ENCODE measurements at regions not wholly inside any gene's neighbourhood (a gene's known extent, or its start where the extent isn't known, plus 50 kb on each side); places are given as distances from the start of the nearest gene placed in this dataset.

DNA sequence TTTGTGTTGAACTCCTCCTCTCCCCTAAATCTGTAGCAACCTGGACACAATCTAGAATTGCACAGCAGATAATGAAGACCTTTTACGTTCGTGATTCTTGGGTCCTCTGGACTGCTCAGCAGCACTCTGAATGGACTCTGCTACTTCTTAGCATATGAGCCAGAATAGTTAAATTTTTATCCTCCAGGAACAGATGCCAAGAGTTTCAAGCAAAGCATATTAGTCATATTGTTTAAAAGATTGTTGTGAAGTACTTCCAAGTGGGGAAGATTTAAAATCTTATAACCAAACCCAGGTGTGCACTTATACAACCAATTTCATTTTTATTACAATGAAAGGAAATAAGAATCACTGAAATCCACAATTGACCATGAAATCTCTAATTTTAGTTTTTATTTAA is 118.9 kb upstream of the EXOC2 start:
- H3K4me3 ChIP-seq, result no peak overlapping the region
- intact Hi-C loops (cut with micrococcal nuclease), result no loop called here
- no peaks in the 10 kb centered on the region for H3K36me3 ChIP-seq
- H3K27ac ChIP-seq (replicated peaks), result no peak overlapping the region
- H3K27me3 ChIP-seq (ENCODE audit: low read depth), result peaks cover 19% of the 10 kb centered on the region
- TF ChIP-seq, protein P1, sequence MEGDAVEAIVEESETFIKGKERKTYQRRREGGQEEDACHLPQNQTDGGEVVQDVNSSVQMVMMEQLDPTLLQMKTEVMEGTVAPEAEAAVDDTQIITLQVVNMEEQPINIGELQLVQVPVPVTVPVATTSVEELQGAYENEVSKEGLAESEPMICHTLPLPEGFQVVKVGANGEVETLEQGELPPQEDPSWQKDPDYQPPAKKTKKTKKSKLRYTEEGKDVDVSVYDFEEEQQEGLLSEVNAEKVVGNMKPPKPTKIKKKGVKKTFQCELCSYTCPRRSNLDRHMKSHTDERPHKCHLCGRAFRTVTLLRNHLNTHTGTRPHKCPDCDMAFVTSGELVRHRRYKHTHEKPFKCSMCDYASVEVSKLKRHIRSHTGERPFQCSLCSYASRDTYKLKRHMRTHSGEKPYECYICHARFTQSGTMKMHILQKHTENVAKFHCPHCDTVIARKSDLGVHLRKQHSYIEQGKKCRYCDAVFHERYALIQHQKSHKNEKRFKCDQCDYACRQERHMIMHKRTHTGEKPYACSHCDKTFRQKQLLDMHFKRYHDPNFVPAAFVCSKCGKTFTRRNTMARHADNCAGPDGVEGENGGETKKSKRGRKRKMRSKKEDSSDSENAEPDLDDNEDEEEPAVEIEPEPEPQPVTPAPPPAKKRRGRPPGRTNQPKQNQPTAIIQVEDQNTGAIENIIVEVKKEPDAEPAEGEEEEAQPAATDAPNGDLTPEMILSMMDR (IDR thresholded peaks at IDR 0.05; ENCODE audit: borderline replicate concordance), result no peak
- no peak for DNase-seq
- peaks cover 7% of the 10 kb centered on the region for H3K4me1 ChIP-seq
- H3K9me3 ChIP-seq (replicated peaks), result no peaks in the 10 kb centered on the region

DNA sequence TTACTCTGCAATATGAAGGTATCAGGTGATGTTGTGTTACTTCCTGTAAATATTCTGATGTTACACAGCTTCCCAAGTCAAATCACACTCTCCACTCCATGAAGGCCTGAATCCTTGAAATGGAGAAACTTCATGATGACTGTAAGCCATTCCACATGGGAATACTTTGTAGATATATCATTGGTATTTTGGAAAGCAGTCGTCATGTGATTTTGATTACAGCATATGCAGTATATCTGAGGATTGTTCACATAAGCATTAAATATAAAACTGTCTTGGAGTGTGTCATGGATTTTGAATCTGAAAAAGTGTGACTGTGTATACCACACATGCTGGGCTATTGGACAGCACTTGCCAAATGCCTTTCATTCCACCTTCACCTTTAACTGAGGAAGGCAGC is 118.3 kb upstream of the EXOC2 start:
- no peaks in the 10 kb centered on the region for H3K9me3 ChIP-seq (replicated peaks)
- DNase-seq, result no peak
- H3K27ac ChIP-seq (replicated peaks), result no peak overlapping the region
- TF ChIP-seq, protein P1 (IDR thresholded peaks at IDR 0.05; ENCODE audit: borderline replicate concordance), result no peak
- peaks cover 19% of the 10 kb centered on the region for H3K27me3 ChIP-seq (ENCODE audit: low read depth)
- no peaks in the 10 kb centered on the region for H3K36me3 ChIP-seq
- intact Hi-C loops (cut with micrococcal nuclease), result no loop called here
- peaks cover 7% of the 10 kb centered on the region for H3K4me1 ChIP-seq
- no peak overlapping the region for H3K4me3 ChIP-seq

DNA sequence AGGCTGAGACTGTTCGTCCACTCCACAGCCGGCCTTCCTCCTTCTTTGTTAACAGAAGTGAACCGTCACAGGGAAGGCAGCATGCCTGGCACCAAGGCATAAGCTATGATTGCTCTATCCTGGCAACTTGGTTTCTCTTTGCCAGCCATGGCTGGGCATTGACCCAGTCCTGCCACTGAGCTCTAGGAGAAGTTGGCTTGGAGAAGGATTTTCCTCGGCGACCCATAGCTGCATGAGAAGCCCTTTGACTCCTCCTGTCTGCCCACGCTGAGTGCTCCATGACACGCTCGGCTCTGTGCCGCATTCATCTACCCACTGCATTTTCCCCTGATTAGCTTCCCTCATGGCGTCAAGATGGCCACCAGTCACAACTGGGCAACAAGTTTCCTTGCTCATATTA is 111.8 kb upstream of the EXOC2 start:
- TF ChIP-seq, protein P1 (IDR thresholded peaks at IDR 0.05; ENCODE audit: borderline replicate concordance), result no peak
- intact Hi-C loops (cut with micrococcal nuclease), result no loop called here
- Histone ChIP-seq H3K27ac (replicated peaks) (no peak overlapping the region), H3K36me3 (no peaks in the 10 kb centered on the region), H3K27me3 (ENCODE audit: low read depth) (peaks cover 61% of the 10 kb centered on the region), H3K9me3 (replicated peaks) (no peaks in the 10 kb centered on the region), H3K4me3 (no peak overlapping the region), H3K4me1 (no peaks in the 10 kb centered on the region)
- DNase-seq, result no peak

DNA sequence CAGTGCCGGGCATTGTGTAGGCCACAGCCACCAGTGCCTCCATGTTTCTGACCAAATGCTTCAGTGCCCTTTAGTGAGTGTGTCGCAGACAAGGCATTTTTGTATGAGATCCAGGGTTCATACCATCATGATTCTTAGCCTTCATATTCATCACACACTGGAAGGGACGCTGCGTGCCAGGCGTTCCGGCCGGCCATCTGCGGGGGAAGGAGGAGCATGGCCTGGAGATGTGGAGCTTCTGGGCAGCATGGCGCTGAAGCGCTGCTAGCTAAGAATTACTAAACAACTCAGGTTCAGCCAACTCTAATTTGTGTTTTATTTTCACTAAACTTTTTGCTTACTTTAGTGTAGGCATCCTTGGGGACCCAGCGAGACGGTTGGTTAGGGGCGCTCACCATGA is 111.4 kb upstream of the EXOC2 start:
- peaks cover 63% of the 10 kb centered on the region for H3K27me3 ChIP-seq (ENCODE audit: low read depth)
- H3K27ac ChIP-seq (replicated peaks), result no peak overlapping the region
- H3K36me3 ChIP-seq, result no peaks in the 10 kb centered on the region
- H3K9me3 ChIP-seq (replicated peaks), result no peaks in the 10 kb centered on the region
- TF ChIP-seq, protein P1 (IDR thresholded peaks at IDR 0.05; ENCODE audit: borderline replicate concordance), result no peak
- H3K4me3 ChIP-seq, result no peak overlapping the region
- DNase-seq, result no peak
- intact Hi-C loops (cut with micrococcal nuclease), result no loop called here
- H3K4me1 ChIP-seq, result no peaks in the 10 kb centered on the region

DNA sequence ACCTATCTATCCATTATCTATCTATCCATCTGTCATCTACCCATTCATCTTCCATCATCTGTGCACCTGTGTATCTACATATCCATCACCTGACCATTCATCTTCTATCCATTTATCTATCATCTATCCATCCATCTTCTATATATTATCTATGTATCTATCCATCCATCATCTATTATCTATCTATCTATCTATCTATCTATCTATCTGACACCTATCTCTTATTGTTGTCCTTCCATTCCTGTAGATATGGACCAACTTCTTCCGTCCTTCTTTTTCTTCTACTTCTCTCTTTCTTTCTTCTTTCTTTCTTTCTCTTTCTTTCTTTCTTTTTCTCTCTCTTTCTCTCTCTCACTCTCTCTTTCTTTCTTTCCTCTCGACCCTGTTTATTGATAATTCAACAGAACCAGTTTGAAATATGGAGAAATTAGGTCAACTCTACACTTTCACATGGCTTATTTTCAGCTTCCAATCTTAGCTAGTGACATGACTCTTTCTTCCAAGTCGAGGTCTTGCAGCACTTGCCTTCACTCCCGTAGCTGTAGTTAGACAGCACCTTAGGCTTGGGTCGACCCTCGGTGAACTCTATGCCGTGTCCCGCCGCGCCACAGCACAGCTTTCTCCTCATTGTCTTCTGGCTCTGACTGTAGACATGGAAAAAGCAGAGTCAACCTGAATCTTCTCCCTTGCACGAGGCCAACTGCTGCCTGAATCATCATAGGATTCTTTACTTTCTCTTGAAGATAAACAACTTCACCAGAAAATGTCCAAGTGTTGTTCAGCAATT is 110.4 kb upstream of the EXOC2 start:
- DNase-seq, result no peak
- Histone ChIP-seq H3K4me3 (no peak overlapping the region), H3K36me3 (no peaks in the 10 kb centered on the region), H3K4me1 (no peaks in the 10 kb centered on the region), H3K9me3 (replicated peaks) (no peaks in the 10 kb centered on the region), H3K27ac (replicated peaks) (no peak overlapping the region), H3K27me3 (ENCODE audit: low read depth) (peaks cover 66% of the 10 kb centered on the region)
- intact Hi-C loops (cut with micrococcal nuclease), result no loop called here
- TF ChIP-seq, protein P1 (IDR thresholded peaks at IDR 0.05; ENCODE audit: borderline replicate concordance), result no peak

All from left ventricle myocardium inferior (tissue), 1 donor.